Osteoblast (primary cell): ENCODE measurements at regions not wholly inside any gene's neighbourhood (a gene's known extent, or its start where the extent isn't known, plus 50 kb on each side); places are given as distances from the start of the nearest gene placed in this dataset.

Source experiments
- DNase-seq: peaks from one replicate; pipeline ENCODE4 v3.0.0; 2011; ENCODE audit warnings: low spot score, mixed read lengths; ENCODE audit not compliant: insufficient read length; ENCODE audit errors: missing footprints
- H2AFZ ChIP-seq: 2 replicates; pipeline ENCODE4 v1.6.0; 2011; ENCODE audit warnings: mild to moderate bottlenecking, low read length
- H3K27ac ChIP-seq: 2 replicates; pipeline ENCODE4 v1.5.1; 2011; ENCODE audit warnings: mild to moderate bottlenecking, low read depth, low read length, moderate library complexity
- H3K27me3 ChIP-seq: 2 replicates; pipeline ENCODE4 v1.6.0; 2012; ENCODE audit warnings: mild to moderate bottlenecking, control low read depth, inconsistent platforms, low read length, moderate library complexity; ENCODE audit not compliant: insufficient read depth
- H3K36me3 ChIP-seq: 2 replicates; pipeline ENCODE4 v1.5.1; 2011; ENCODE audit warnings: mild to moderate bottlenecking, low read length, control low read depth, moderate library complexity; ENCODE audit not compliant: insufficient read depth
- H3K4me1 ChIP-seq: 2 replicates; pipeline ENCODE4 v1.5.1; 2011; ENCODE audit warnings: mild to moderate bottlenecking, low read length, control low read depth, moderate library complexity; ENCODE audit not compliant: insufficient read depth
- H3K4me2 ChIP-seq: 2 replicates; pipeline ENCODE4 v1.6.0; 2011; ENCODE audit warnings: mild to moderate bottlenecking, low read length; ENCODE audit not compliant: insufficient read depth
- H3K4me3 ChIP-seq: fragments of 200-600 bp; sonication (generic); 3 replicates; pipeline ENCODE4 v1.5.1; 2012; ENCODE audit warnings: mild to moderate bottlenecking, low read length, inconsistent platforms; ENCODE audit not compliant: insufficient read depth
- H3K79me2 ChIP-seq: 2 replicates; pipeline ENCODE4 v1.6.0; 2012; ENCODE audit warnings: mild to moderate bottlenecking, low read length, control low read depth, inconsistent platforms; ENCODE audit not compliant: insufficient read depth
- H3K9me3 ChIP-seq: 2 replicates; pipeline ENCODE4 v1.5.1; 2011; ENCODE audit warnings: low read depth, low read length, control low read depth
- H4K20me1 ChIP-seq: 2 replicates; pipeline ENCODE4 v1.6.0; 2012; ENCODE audit warnings: mild to moderate bottlenecking, low read length, control low read depth; ENCODE audit not compliant: insufficient read depth
- TF ChIP-seq, protein P1 (sequence below): IDR thresholded peaks from 2 replicates; pipeline ENCODE4 v1.5.1; 2011; ENCODE audit warnings: mild to moderate bottlenecking, low read depth, low read length, moderate library complexity; ENCODE audit errors: extremely low read depth

DNA sequence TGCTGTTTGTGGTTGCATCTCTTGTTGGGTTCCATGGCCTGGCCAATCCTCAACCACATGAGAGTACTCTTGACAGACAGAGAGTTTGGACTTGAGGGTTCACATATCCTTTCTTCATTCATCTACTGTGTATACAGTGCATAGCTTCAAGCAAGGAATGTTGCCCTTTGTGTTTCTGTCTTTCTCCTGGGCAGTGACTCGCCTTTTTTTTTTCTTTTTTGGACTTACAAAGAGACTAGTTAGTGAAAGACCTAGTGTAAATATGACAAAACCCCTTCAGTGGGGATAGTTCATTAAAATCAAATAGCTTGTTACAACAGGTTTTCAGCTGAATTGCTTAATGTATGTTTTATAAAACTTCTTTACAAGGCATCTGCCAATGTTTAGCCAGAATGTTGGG is 290.2 kb downstream of the FGFR2 start:
- Histone ChIP-seq H3K4me2 (no peak overlapping the region), H3K9me3 (peaks cover 5% of the 10 kb centered on the region), H4K20me1 (no peaks in the 10 kb centered on the region), H3K4me1 (no peaks in the 10 kb centered on the region), H3K27me3 (no peaks in the 10 kb centered on the region), H3K79me2 (no peaks in the 10 kb centered on the region), H3K36me3 (no peaks in the 10 kb centered on the region), H3K4me3 (no peak overlapping the region), H2AFZ (no peak overlapping the region), H3K27ac (no peak overlapping the region)
- DNase-seq: no peak
- TF ChIP-seq, protein P1, sequence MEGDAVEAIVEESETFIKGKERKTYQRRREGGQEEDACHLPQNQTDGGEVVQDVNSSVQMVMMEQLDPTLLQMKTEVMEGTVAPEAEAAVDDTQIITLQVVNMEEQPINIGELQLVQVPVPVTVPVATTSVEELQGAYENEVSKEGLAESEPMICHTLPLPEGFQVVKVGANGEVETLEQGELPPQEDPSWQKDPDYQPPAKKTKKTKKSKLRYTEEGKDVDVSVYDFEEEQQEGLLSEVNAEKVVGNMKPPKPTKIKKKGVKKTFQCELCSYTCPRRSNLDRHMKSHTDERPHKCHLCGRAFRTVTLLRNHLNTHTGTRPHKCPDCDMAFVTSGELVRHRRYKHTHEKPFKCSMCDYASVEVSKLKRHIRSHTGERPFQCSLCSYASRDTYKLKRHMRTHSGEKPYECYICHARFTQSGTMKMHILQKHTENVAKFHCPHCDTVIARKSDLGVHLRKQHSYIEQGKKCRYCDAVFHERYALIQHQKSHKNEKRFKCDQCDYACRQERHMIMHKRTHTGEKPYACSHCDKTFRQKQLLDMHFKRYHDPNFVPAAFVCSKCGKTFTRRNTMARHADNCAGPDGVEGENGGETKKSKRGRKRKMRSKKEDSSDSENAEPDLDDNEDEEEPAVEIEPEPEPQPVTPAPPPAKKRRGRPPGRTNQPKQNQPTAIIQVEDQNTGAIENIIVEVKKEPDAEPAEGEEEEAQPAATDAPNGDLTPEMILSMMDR: no peak

DNA sequence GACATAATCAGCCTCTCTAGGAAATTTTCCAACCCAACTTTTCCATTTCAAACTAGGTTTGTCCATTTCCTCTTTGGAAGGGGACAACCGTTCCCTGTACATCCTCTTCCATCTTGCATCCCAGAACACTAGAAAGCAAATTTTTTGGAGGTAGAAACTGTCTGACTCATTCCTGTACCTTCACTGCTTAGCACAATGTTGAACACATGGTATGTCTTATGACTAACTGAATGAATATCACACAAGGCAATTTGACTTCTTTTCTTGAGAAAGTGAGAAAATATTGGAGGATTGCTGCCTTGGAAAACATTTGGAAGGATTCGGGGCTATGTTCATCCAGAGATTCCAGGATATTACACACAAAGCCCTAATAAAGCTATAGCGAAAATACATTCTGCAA is 289.1 kb downstream of the FGFR2 start:
- DNase-seq: no peak
- H3K4me1 ChIP-seq: no peaks in the 10 kb centered on the region
- no peak overlapping the region for H2AFZ ChIP-seq
- H4K20me1 ChIP-seq: no peaks in the 10 kb centered on the region
- H3K4me3 ChIP-seq: no peak overlapping the region
- H3K27me3 ChIP-seq: no peaks in the 10 kb centered on the region
- TF ChIP-seq, protein P1: no peak
- peaks cover 5% of the 10 kb centered on the region for H3K9me3 ChIP-seq
- H3K36me3 ChIP-seq: no peaks in the 10 kb centered on the region
- no peak overlapping the region for H3K27ac ChIP-seq
- no peaks in the 10 kb centered on the region for H3K79me2 ChIP-seq
- no peak overlapping the region for H3K4me2 ChIP-seq

DNA sequence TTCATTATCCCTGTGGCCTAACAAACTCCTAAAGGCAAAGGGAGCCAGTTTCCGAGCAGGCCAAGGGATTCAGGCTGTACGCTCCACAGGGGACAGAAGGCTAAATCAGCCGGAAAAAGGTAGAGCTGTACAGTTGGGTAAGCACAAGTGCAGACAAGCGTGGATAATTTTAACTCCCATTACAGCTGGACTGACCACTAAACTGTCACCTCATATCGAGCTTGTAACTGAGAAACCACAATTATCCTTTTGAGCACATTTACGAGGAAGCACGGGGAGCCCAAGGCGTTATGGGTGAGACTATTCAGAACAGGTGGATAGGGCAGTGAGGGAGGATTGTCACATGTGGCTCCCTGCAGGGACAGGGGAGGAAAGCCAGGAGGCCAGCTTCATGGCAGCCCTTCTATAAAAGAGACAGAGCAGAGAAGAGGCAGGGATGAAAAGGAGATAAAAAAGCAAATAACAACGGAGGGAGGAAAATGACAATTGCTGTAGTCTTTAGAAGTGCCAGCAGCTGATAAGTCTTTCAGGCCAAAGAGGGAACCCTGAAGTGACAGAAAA is 288.0 kb downstream of the FGFR2 start:
- no peaks in the 10 kb centered on the region for H3K36me3 ChIP-seq
- no peaks in the 10 kb centered on the region for H3K79me2 ChIP-seq
- no peak for DNase-seq
- no peaks in the 10 kb centered on the region for H3K27me3 ChIP-seq
- H3K4me1 ChIP-seq: no peaks in the 10 kb centered on the region
- no peak overlapping the region for H3K4me3 ChIP-seq
- H4K20me1 ChIP-seq: no peaks in the 10 kb centered on the region
- H3K4me2 ChIP-seq: no peak overlapping the region
- H2AFZ ChIP-seq: no peak overlapping the region
- TF ChIP-seq, protein P1: no peak
- peaks cover 5% of the 10 kb centered on the region for H3K9me3 ChIP-seq
- H3K27ac ChIP-seq: no peak overlapping the region

DNA sequence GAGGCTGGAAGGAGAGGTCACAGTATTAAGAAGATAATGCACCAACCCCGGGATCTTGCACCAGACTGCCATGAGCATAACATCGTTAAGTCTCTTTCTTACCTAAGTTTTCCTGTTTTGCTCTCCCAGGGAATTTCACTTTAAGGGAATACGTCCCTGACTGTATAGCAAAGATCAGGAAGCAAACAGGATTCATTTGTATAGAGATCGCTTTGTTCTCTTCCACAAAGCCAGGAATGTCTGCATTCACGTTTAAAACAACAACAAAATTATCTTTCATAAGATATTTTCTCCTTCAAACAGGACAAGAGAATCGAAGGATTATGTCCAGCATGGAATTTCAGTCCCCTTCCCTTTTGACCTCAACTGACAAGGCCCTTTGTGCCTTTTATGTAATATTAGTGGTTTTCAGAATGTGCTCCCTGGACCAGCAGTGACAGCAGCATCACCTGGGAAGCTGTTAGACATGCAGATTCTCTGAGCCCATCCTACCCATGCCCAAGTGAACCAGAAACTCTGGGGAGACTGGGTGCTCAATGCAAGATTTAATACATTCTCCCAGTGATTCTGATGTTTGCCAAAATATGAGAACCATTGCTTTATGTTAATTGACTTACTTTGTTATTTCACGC is 286.3 kb downstream of the FGFR2 start:
- H3K4me2 ChIP-seq: no peak overlapping the region
- H4K20me1 ChIP-seq: no peaks in the 10 kb centered on the region
- DNase-seq: no peak
- H2AFZ ChIP-seq: no peak overlapping the region
- no peaks in the 10 kb centered on the region for H3K36me3 ChIP-seq
- no peaks in the 10 kb centered on the region for H3K79me2 ChIP-seq
- TF ChIP-seq, protein P1: no peak
- no peak overlapping the region for H3K27ac ChIP-seq
- peaks cover 5% of the 10 kb centered on the region for H3K9me3 ChIP-seq
- H3K4me3 ChIP-seq: no peak overlapping the region
- no peaks in the 10 kb centered on the region for H3K27me3 ChIP-seq
- H3K4me1 ChIP-seq: no peaks in the 10 kb centered on the region
